Stimulated activated naive CD8-positive, alpha-beta T cell treated with anti-CD3 and anti-CD28 coated beads, Interleukin-15, amount 100 ng/mL, for 72 hours (primary cell): ENCODE measurements at regions not wholly inside any gene's neighbourhood (a gene's known extent, or its start where the extent isn't known, plus 50 kb on each side); places are given as distances from the start of the nearest gene placed in this dataset.
"Not testable (repeated sequence)": the region's sequence is repeated elsewhere in the genome, so short reads cannot be mapped to it uniquely, and the experiment has no call there.

Source experiments
- ATAC-seq: fragments of 150-1000 bp; cut with Tn5 transposase; 2 replicates; pipeline ENCODE4 v1.10.0; 2021; ENCODE audit warnings: mild to moderate bottlenecking, moderate library complexity
- DNase-seq, 2 donors: peaks; one replicate each; pipeline ENCODE4 v3.0.0; 2021 to 2022
- H3K27ac Mint-ChIP-seq, 2 donors: one replicate each; pipeline ENCODE4 v1.8.0; 2022; ENCODE audit warnings: mild to moderate bottlenecking in 2 of 2, mixed read lengths in 2 of 2, moderate library complexity in 2 of 2
- H3K27me3 Mint-ChIP-seq: one replicate; pipeline ENCODE4 v1.8.0; 2022; ENCODE audit warnings: mixed read lengths
- H3K4me1 Mint-ChIP-seq: one replicate; pipeline ENCODE4 v1.8.0; 2022; ENCODE audit warnings: mild to moderate bottlenecking, mixed read lengths
- H3K4me3 Mint-ChIP-seq, 2 donors: one replicate each; pipeline ENCODE4 v1.8.0; 2022; ENCODE audit warnings: mild to moderate bottlenecking in 2 of 2, mixed read lengths in 2 of 2, moderate library complexity in 1 of 2
- H3K9me3 Mint-ChIP-seq, 2 donors: one replicate each; pipeline ENCODE4 v1.8.0; 2022; ENCODE audit warnings: mixed read lengths in 2 of 2

GRCh38 chr7:46129831-46130230, 208.8 kb upstream of the IGFBP3 start:
- ATAC-seq (no peak), DNase-seq (no peak)
- Mint-ChIP-seq H3K27ac (no peak overlapping the region), H3K4me3 (no peak overlapping the region), H3K9me3 (no peaks in the 10 kb centered on the region), H3K4me1 (no peaks in the 10 kb centered on the region), H3K27me3 (no peaks in the 10 kb centered on the region)

GRCh38 chr7:46127814-46128213, 206.7 kb upstream of the IGFBP3 start:
- Mint-ChIP-seq H3K27ac (no peak overlapping the region), H3K9me3 (peaks cover 0 to 6% of the 10 kb centered on the region in 2 donors)

GRCh38 chr7:46126675-46127300, 205.7 kb upstream of the IGFBP3 start:
- Mint-ChIP-seq H3K9me3 (peaks cover 0 to 6% of the 10 kb centered on the region in 2 donors), H3K4me1 (no peaks in the 10 kb centered on the region), H3K27ac (no peak overlapping the region), H3K27me3 (no peaks in the 10 kb centered on the region), H3K4me3 (no peak overlapping the region)
- DNase-seq (no peak), ATAC-seq (no peak)

More at GRCh38 chr7:46127814-46128213, 206.7 kb upstream of the IGFBP3 start:
- H3K4me3 Mint-ChIP-seq = no peak overlapping the region
- no peaks in the 10 kb centered on the region for H3K4me1 Mint-ChIP-seq
- DNase-seq = no peak
- no peaks in the 10 kb centered on the region for H3K27me3 Mint-ChIP-seq
- no peak for ATAC-seq

GRCh38 chr7:46123756-46124343, 202.8 kb upstream of the IGFBP3 start:
- Mint-ChIP-seq H3K4me1 (no peaks in the 10 kb centered on the region), H3K27me3 (no peaks in the 10 kb centered on the region), H3K9me3 (peaks cover 0 to 6% of the 10 kb centered on the region in 2 donors), H3K27ac (no peak overlapping the region), H3K4me3 (no peak overlapping the region)
- ATAC-seq (no peak), DNase-seq (no peak)

GRCh38 chr7:46115410-46115809, 194.3 kb upstream of the IGFBP3 start:
- no peaks in the 10 kb centered on the region for H3K9me3 Mint-ChIP-seq
- no peaks in the 10 kb centered on the region for H3K4me1 Mint-ChIP-seq
- no peak overlapping the region for H3K27ac Mint-ChIP-seq
- no peak for ATAC-seq
- no peak overlapping the region for H3K4me3 Mint-ChIP-seq
- no peak for DNase-seq
- H3K27me3 Mint-ChIP-seq = no peaks in the 10 kb centered on the region

DNA sequence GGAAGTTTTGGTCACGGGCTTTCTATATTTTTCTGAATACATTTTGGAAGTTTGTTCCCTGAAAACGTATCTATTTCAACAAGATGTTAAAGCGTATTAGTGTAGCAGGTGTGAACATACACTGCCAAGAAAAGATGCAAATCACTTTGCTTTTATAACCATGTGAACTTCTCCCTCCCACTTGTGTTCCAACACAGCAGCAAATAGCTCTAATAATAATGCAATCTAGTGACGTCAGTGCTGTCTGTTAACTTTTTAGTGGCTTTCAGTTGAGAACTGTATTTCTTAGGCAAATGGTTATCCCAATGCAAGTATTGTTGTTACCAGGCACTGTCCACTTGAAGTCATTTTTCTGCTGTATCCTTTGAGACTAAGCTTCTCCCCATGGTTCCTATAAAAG, 188.4 kb upstream of the IGFBP3 start:
- Mint-ChIP-seq H3K27ac (no peak overlapping the region), H3K9me3 (peaks cover 0 to 9% of the 10 kb centered on the region in 2 donors), H3K4me1 (no peaks in the 10 kb centered on the region), H3K4me3 (no peak overlapping the region), H3K27me3 (no peaks in the 10 kb centered on the region)
- DNase-seq = no peak
- ATAC-seq = no peak

- Mint-ChIP-seq H3K9me3 (peaks cover 0 to 9% of the 10 kb centered on the region in 2 donors), H3K4me1 (no peaks in the 10 kb centered on the region), H3K4me3 (no peak overlapping the region), H3K27ac (no peak overlapping the region), H3K27me3 (no peaks in the 10 kb centered on the region)
- DNase-seq (no peak), ATAC-seq (no peak)
Observed at GRCh38 chr7:46108272-46108671, 187.2 kb upstream of the IGFBP3 start.

DNA sequence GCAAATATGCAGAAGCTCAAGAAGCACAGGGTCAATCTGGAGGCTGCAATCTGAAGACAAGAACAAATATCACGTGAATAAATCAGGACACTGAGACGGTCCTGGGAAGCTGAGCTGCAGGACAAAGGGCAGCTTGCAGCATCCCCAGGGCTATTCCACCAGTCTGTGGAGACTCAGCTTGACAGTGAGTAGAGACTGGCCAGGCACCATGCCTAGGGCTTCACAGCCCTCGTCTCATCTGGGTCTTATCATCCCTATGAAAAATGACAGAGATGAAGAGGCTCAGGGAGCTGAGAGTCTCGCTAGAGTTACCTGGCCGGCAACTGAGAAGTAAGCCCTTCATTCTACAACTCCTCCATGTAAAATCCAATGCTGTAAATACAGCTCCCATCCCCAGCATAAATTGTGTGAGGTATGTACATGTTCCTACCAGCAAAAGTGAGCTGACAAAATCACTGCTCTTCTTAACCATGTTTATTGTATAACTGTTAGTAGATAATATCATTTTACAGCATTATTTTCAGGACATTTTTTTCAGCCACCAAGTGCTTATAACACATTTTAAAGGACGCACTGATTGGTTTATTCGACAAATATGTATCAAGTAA, 186.6 kb upstream of the IGFBP3 start:
- Mint-ChIP-seq H3K4me1 (no peaks in the 10 kb centered on the region), H3K27me3 (no peaks in the 10 kb centered on the region), H3K9me3 (peaks cover 0 to 9% of the 10 kb centered on the region in 2 donors)

GRCh38 chr7:46100521-46100920, 179.4 kb upstream of the IGFBP3 start:
- Mint-ChIP-seq H3K4me3 (no peak overlapping the region), H3K4me1 (no peaks in the 10 kb centered on the region), H3K27me3 (no peaks in the 10 kb centered on the region), H3K27ac (no peak overlapping the region), H3K9me3 (no peaks in the 10 kb centered on the region)
- DNase-seq (no peak), ATAC-seq (no peak)

More for the DNA sequence above, 186.6 kb upstream of the IGFBP3 start:
- no peak for ATAC-seq
- Mint-ChIP-seq H3K27ac (no peak overlapping the region), H3K4me3 (no peak overlapping the region)
- no peak for DNase-seq

DNA sequence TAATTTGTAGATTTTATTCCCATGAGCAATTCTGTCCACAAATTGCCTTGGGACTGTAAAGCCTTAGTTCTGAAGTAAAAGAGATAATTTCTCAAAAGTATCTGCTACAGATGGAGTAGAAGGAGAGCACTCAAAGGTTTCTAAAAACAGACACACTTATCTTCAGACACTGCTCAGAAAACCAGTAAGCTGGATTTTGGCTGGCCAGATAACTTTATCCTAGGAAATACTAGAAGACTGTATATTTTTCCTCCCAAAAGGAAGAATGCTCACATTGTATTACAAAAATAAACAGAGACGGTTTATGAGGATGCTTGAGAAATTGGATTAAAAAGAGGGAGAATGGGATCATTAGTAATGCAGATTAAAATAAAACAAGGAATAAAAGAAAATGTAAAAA, 178.0 kb upstream of the IGFBP3 start:
- no peak for DNase-seq
- no peak overlapping the region for H3K4me3 Mint-ChIP-seq
- no peak overlapping the region for H3K27ac Mint-ChIP-seq
- no peaks in the 10 kb centered on the region for H3K9me3 Mint-ChIP-seq
- no peaks in the 10 kb centered on the region for H3K27me3 Mint-ChIP-seq
- H3K4me1 Mint-ChIP-seq = no peaks in the 10 kb centered on the region
- no peak for ATAC-seq

- Mint-ChIP-seq H3K4me3 (no peak overlapping the region), H3K27me3 (peaks cover 8% of the 10 kb centered on the region), H3K27ac (no peak overlapping the region), H3K9me3 (peaks cover 6 to 16% of the 10 kb centered on the region in 2 donors), H3K4me1 (no peaks in the 10 kb centered on the region)
- DNase-seq = no peak
- ATAC-seq = no peak
Observed at GRCh38 chr7:46091071-46091470, 170.0 kb upstream of the IGFBP3 start.

- H3K9me3 Mint-ChIP-seq = peaks cover 6 to 16% of the 10 kb centered on the region in 2 donors
- no peak overlapping the region for H3K4me3 Mint-ChIP-seq
- DNase-seq (no peak), ATAC-seq (no peak)
- H3K27me3 Mint-ChIP-seq = peaks cover 8% of the 10 kb centered on the region
- H3K27ac Mint-ChIP-seq = no peak overlapping the region
- H3K4me1 Mint-ChIP-seq = no peaks in the 10 kb centered on the region
Observed at GRCh38 chr7:46089281-46089680, 168.2 kb upstream of the IGFBP3 start.

GRCh38 chr7:46088486-46088885, 167.4 kb upstream of the IGFBP3 start:
- H3K4me1 Mint-ChIP-seq, DNase-seq, H3K4me3 Mint-ChIP-seq, H3K27me3 Mint-ChIP-seq, ATAC-seq: not testable (repeated sequence)
- Mint-ChIP-seq H3K27ac (peak overlapping the region in 1 of 2 donors; percentile 9), H3K9me3 (peaks cover 6 to 16% of the 10 kb centered on the region in 2 donors)

DNA sequence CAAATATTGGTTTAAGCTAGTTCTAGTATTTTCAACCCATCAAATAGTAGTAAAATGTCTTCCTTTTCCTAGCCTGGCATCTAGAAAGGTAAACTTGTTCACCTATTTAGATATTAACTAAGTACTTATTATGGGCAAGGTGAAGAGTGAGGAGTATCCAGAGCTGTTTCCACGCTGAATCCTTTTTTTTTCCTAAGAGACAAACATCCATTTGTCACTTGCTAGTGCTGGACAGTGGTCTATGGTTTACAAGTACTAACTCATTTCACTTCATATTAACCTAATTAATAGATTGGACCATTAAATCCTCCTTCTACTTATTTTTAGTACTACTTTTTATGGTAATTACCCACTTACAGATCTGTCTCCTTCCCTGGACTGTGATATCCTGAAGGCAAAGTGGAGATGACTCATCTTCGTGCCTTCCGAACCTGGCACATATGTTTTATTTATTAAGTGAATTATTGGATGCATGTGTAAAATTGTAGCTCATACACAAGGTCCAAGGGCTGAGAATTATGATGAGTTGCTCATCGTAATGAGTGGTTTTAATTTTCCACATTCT, 159.6 kb upstream of the IGFBP3 start:
- Mint-ChIP-seq H3K27ac (no peak overlapping the region), H3K27me3 (no peaks in the 10 kb centered on the region), H3K4me1 (no peaks in the 10 kb centered on the region), H3K4me3 (no peak overlapping the region), H3K9me3 (no peaks in the 10 kb centered on the region)
- DNase-seq = no peak
- no peak for ATAC-seq

- H3K9me3 Mint-ChIP-seq = no peaks in the 10 kb centered on the region
- H3K4me1 Mint-ChIP-seq = no peaks in the 10 kb centered on the region
- no peak overlapping the region for H3K4me3 Mint-ChIP-seq
- no peak for ATAC-seq
- H3K27me3 Mint-ChIP-seq = no peaks in the 10 kb centered on the region
- DNase-seq = no peak
- peak overlapping the region in 1 of 2 donors; percentile 15 for H3K27ac Mint-ChIP-seq
Observed at GRCh38 chr7:46079421-46079820, 158.3 kb upstream of the IGFBP3 start.

GRCh38 chr7:46076527-46076926, 155.5 kb upstream of the IGFBP3 start:
- ATAC-seq (no peak), DNase-seq (no peak)
- no peaks in the 10 kb centered on the region for H3K27me3 Mint-ChIP-seq
- no peak overlapping the region for H3K4me3 Mint-ChIP-seq
- no peaks in the 10 kb centered on the region for H3K9me3 Mint-ChIP-seq
- H3K4me1 Mint-ChIP-seq = no peaks in the 10 kb centered on the region
- no peak overlapping the region for H3K27ac Mint-ChIP-seq
